Psoas muscle (tissue), 7 donors: ENCODE measurements at regions not wholly inside any gene's neighbourhood (a gene's known extent, or its start where the extent isn't known, plus 50 kb on each side); places are given as distances from the start of the nearest gene placed in this dataset.
"Not testable (repeated sequence)": the region's sequence is repeated elsewhere in the genome, so short reads cannot be mapped to it uniquely, and the experiment has no call there.

Experiments
- ATAC-seq, 4 donors: fragments of 200-7000 bp; cut with Tn5 transposase; one replicate each; pipeline ENCODE4 v1.9.1; 2020; ENCODE audit warnings: moderate library complexity in 3 of 4, mild to moderate bottlenecking in 2 of 4
- DNase-seq, 2 donors: peaks; one replicate each; pipeline ENCODE4 v3.0.0-alpha.2; 2020
- H3K27ac ChIP-seq: fragments of 200-600 bp; one replicate; pipeline ENCODE4 v1.8.0; 2022
- H3K27me3 ChIP-seq, 3 donors: fragments of 200-600 bp in 1 of 3; one replicate each; pipeline versions ENCODE4 v1.6.1 to v1.8.0; 2013 to 2022; ENCODE audit warnings: low read length in 2 of 3, mild to moderate bottlenecking in 2 of 3, moderate library complexity in 1 of 3; ENCODE audit not compliant: insufficient read depth in 3 of 3
- H3K36me3 ChIP-seq, 2 donors: fragments of 200-600 bp in 1 of 2; one replicate each; pipeline versions ENCODE4 v1.6.1 to v1.8.0; 2013 to 2022; ENCODE audit warnings: low read depth in 1 of 2, mild to moderate bottlenecking in 1 of 2, moderate library complexity in 1 of 2; ENCODE audit not compliant: insufficient read depth in 1 of 2
- H3K4me1 ChIP-seq: fragments of 200-600 bp; one replicate; pipeline ENCODE4 v1.8.0; 2022
- H3K4me3 ChIP-seq: fragments of 200-600 bp; one replicate; pipeline ENCODE4 v1.8.0; 2022; ENCODE audit warnings: mild to moderate bottlenecking
- H3K9me3 ChIP-seq: fragments of 200-600 bp; one replicate; pipeline ENCODE4 v1.8.0; 2022
- WGBS, 3 donors: extraction: QIAGEN DNeasy Blood & Tissue Kit; methylation state at CpG; one replicate each; pipeline versions ENCODE4 v1.1.6 to v1.1.7; 2013; 5-methylcytosine and 5-hydroxymethylcytosine counted together
- intact Hi-C, 2 donors: fragments of 100-400 bp; cut with DNase I; formaldehyde crosslinking; loops; one replicate each; pipeline versions ENCODE4 v1.11.0 to v1.14.2; 2022
- TF ChIP-seq, protein P1 (sequence below): fragments of 200-600 bp; IDR thresholded peaks from one replicate; pipeline ENCODE4 v1.8.0; 2022; ENCODE audit warnings: antibody characterized with exemption
- donor health status: healthy with polysubstance abuse.
- donor health status: DM: no; HTN: no; CAD: no; lungs with moderate emphysema.
- donor health status: Bipolar disorder and iron deficiency.
- donor health status: healthy.
- donor health status: DM: yes; HTN: yes; CAD: no.
- donor health status: DM: no; HTN: no; CAD: no.
- donor health status: DM: yes; HTN: yes; CAD: no.

DNA sequence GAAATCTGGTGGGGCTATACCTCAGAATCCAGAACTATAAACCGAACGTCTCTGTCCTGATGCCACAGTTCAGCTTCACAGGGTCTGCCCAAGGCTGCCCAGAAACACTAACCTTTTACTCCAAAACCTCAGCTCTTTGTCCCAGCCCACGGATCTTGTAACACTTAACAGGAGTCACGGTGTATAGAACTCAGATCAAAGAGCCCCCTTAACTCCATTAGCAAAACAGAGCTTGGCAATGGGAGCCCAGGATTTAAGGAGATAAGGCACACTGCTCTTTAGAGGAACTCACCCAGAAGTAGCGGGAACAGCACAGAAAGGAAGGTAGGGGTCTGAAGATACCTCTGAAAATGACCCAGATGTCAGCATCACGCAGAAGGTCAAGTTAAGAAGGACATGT is 68.8 kb upstream of the SOX14 start:
- intact Hi-C loops = no loop called here
- 36 to 43% (median 38%) methylated on average over 6 of the region's 6 CpGs for WGBS, 3 donors
- Histone ChIP-seq H3K27ac (no peak overlapping the region), H3K27me3 (no peaks in the 10 kb centered on the region), H3K9me3 (no peaks in the 10 kb centered on the region), H3K36me3 (no peaks in the 10 kb centered on the region), H3K4me1 (no peaks in the 10 kb centered on the region), H3K4me3 (no peak overlapping the region)
- DNase-seq (no peak), ATAC-seq (no peak)
- TF ChIP-seq, protein P1, sequence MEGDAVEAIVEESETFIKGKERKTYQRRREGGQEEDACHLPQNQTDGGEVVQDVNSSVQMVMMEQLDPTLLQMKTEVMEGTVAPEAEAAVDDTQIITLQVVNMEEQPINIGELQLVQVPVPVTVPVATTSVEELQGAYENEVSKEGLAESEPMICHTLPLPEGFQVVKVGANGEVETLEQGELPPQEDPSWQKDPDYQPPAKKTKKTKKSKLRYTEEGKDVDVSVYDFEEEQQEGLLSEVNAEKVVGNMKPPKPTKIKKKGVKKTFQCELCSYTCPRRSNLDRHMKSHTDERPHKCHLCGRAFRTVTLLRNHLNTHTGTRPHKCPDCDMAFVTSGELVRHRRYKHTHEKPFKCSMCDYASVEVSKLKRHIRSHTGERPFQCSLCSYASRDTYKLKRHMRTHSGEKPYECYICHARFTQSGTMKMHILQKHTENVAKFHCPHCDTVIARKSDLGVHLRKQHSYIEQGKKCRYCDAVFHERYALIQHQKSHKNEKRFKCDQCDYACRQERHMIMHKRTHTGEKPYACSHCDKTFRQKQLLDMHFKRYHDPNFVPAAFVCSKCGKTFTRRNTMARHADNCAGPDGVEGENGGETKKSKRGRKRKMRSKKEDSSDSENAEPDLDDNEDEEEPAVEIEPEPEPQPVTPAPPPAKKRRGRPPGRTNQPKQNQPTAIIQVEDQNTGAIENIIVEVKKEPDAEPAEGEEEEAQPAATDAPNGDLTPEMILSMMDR = no peak

DNA sequence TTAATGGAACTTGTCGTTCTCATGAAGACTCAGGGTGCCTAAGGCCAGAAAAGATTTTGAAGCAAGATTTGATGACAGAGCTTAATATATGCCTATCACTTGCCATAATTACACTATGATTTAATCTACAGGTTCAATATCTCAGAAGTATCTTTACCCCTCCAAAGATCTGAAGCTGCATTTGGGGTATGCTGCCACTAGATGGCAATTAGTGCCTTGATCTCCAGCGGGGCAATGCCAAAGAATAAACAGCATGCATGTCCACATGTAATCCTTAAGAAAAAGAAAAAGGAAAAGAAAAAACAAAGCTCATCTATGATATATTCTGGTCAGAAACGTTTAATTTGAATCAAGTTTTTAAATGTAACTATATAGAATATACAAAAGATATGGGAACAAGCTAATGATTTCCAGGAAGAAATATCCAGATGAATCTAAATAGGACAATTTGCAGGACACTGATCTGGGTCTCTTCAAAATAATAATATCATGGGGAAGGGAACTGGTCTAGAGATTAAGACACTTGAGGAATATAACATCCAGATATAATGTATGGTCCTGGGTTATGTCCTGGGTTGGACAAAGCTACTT is 55.0 kb upstream of the SOX14 start:
- Histone ChIP-seq H3K36me3 (no peaks in the 10 kb centered on the region), H3K27ac (no peak overlapping the region), H3K9me3 (no peaks in the 10 kb centered on the region), H3K4me3 (no peak overlapping the region), H3K4me1 (no peaks in the 10 kb centered on the region), H3K27me3 (no peaks in the 10 kb centered on the region)
- TF ChIP-seq, protein P1 = no peak
- intact Hi-C loops = no loop called here
- no peak for ATAC-seq
- DNase-seq = no peak
- WGBS, 3 donors = 3 to 8% (median 6%) methylated on average over 3 of the region's 3 CpGs

DNA sequence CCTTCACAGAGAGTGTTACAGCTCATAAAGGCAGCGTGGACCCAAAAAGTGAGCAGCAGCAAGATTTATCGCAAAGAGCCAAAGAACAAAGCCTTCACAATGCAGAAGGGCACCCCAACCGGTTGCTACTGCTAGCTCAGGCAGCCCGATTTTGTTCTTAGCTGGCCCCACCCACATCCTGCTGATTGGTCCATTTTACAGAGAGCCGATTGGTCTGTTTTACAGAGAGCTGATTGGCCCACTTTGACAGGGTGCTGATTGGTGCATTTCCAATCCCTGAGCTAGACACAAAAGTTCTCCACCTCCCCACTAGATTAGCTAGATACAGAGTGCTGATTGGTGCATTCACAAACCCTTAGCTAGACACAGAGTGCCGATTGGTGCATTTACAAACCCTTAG is 50.1 kb upstream of the SOX14 start:
- intact Hi-C loops, H3K27me3 ChIP-seq: not testable (repeated sequence)

More for the DNA sequence above, 50.1 kb upstream of the SOX14 start:
- H3K9me3 ChIP-seq, H3K4me3 ChIP-seq, H3K4me1 ChIP-seq, ATAC-seq, DNase-seq, H3K27ac ChIP-seq, H3K36me3 ChIP-seq: not testable (repeated sequence)
- 77 to 85% (median 80%) methylated on average over 6 of the region's 6 CpGs for WGBS, 3 donors
